ENCODE measurements at regions not wholly inside any gene's neighbourhood (a gene's known extent, or its start where the extent isn't known, plus 50 kb on each side); places are given as distances from the start of the nearest gene placed in this dataset.

GRCh38 chr2:183991968-183992367 lies 606.4 kb upstream of the ZNF804A start:
- Histone ChIP-seq H3K4me3 (replicated peaks in 1 of 3; ENCODE audit: insufficient read depth in 1 of 3, low read depth in 1 of 3, low read length in 3 of 3) (no peak overlapping the region), H3K27ac (ENCODE audit: insufficient read depth, low read depth, low read length) (no peak overlapping the region), H2AFZ (ENCODE audit: low read depth, low read length) (no peak overlapping the region), H3K4me2 (ENCODE audit: insufficient read depth, low read length) (no peak overlapping the region), H3K27me3 (ENCODE audit: control insufficient read depth in 2 of 2, insufficient read depth in 2 of 2, low read length in 2 of 2) (no peaks in the 10 kb centered on the region), H3K9ac (replicated peaks; ENCODE audit: extremely low read depth, insufficient read depth, low read length) (no peak overlapping the region), H3K36me3 (ENCODE audit: control insufficient read depth in 2 of 2, extremely low read depth in 1 of 2, insufficient read depth in 2 of 2, low read length in 2 of 2) (no peaks in the 10 kb centered on the region), H3K4me1 (ENCODE audit: control insufficient read depth, extremely low read depth, insufficient read depth, low read length) (no peaks in the 10 kb centered on the region), H3K9me1 (replicated peaks; ENCODE audit: control insufficient read depth, extremely low read depth, insufficient read depth, low read length) (no peaks in the 10 kb centered on the region), H3K9me3 (replicated peaks; ENCODE audit: control insufficient read depth, insufficient read depth, low read length) (peaks cover 4% of the 10 kb centered on the region), H4K20me1 (replicated peaks; ENCODE audit: control insufficient read depth, extremely low read depth, insufficient read depth, low read length) (no peaks in the 10 kb centered on the region), H3K79me2 (ENCODE audit: control insufficient read depth, insufficient read depth, low read length) (no peaks in the 10 kb centered on the region)
- dilution Hi-C loops (cut with MboI; ENCODE audit: extremely low pct_ligation_motif_present, low sequenced_read_pairs) (no loop called here), intact Hi-C loops (cut with micrococcal nuclease) (no loop called here)
- no peak for TF ChIP-seq CTCF (IDR thresholded peaks at IDR 0.05; ENCODE audit: extremely low read depth in 1 of 2, insufficient read depth in 1 of 2, low read depth in 1 of 2, low read length in 2 of 2)
- no peak for TF ChIP-seq EZH2 (IDR thresholded peaks at IDR 0.05; ENCODE audit: borderline replicate concordance, low read depth, low read length, severe bottlenecking)
- no peak for TF ChIP-seq GATA2 (IDR thresholded peaks at IDR 0.05; ENCODE audit: insufficient read depth, insufficient read length, low read depth, low read length)
- no peak for TF ChIP-seq JUN (IDR thresholded peaks at IDR 0.05; ENCODE audit: borderline replicate concordance, insufficient read depth, insufficient read length, low read depth)
- TF ChIP-seq POLR2AphosphoS5 (IDR thresholded peaks at IDR 0.05; ENCODE audit: insufficient read depth, low read depth, low read length), result no peak
- TF ChIP-seq MAX (IDR thresholded peaks at IDR 0.05; ENCODE audit: insufficient read depth, insufficient read length), result no peak
- no peak for TF ChIP-seq FOS (IDR thresholded peaks at IDR 0.05; ENCODE audit: borderline replicate concordance, insufficient read depth, low read length)
- TF ChIP-seq POLR2A (IDR thresholded peaks at IDR 0.05; ENCODE audit: low read depth, low read length), result no peak
- no peak for TF ChIP-seq MYC (IDR thresholded peaks at IDR 0.05; ENCODE audit: low read depth, low read length)
- ChIA-PET POLR2A (no interaction called here), CTCF (no interaction called here)
- FAIRE-seq (no peak), DNase-seq (ENCODE audit: low read depth, low spot score) (no peak)
- no TSS peak for BruUV-seq (replicated peaks)

Data from endothelial cell of umbilical vein (primary cell).